Endothelial cell of umbilical vein (primary cell): ENCODE measurements at regions not wholly inside any gene's neighbourhood (a gene's known extent, or its start where the extent isn't known, plus 50 kb on each side); places are given as distances from the start of the nearest gene placed in this dataset.

Experiments used
- BruUV-seq: library from RNA; stranded (reverse); fragments of 400-500 nt; replicated peaks from 2 replicates; lab custom pipeline; 2021; lab: Mats Ljungman, UMichigan
- CTCF ChIA-PET: fragments of 300-600, 350-600 bp; sonication (Branson Sonifier 250); formaldehyde crosslinking; loops from one replicate; lab custom pipeline; 2021; ENCODE audit warnings: antibody characterized with exemption, inconsistent platforms; lab: Charles Lee
- POLR2A ChIA-PET: fragments of 300-600, 350-600 bp; sonication (Branson Sonifier 250); formaldehyde crosslinking; loops from one replicate; lab custom pipeline; 2021; ENCODE audit warnings: antibody characterized with exemption, inconsistent platforms; lab: Charles Lee
- DNase-seq: peaks from one replicate; pipeline ENCODE4 v3.0.0-alpha.2; 2011; ENCODE audit warnings: low read depth, low spot score
- FAIRE-seq: peaks from 2 replicates; lab custom pipeline; 2011; peaks lifted over from hg19 to GRCh38; lab: Jason Lieb, UNC
- H2AFZ ChIP-seq: 2 replicates; pipeline ENCODE4 v1.6.0; 2012; ENCODE audit warnings: low read depth, low read length, control low read depth, inconsistent platforms
- H3K27ac ChIP-seq: 2 replicates; pipeline ENCODE4 v1.5.1; 2011; ENCODE audit warnings: low read depth, mild to moderate bottlenecking, control low read depth, low read length, moderate library complexity; ENCODE audit not compliant: insufficient read depth
- H3K27me3 ChIP-seq, 2 experiments: 2 replicates each; pipeline versions ENCODE4 v1.6.0 to v1.6.1; 2011; ENCODE audit warnings: low read length in 2 of 2, mixed read lengths in 1 of 2; ENCODE audit not compliant: control insufficient read depth in 2 of 2, insufficient read depth in 2 of 2
- H3K36me3 ChIP-seq, 2 experiments: 2 replicates in 1 of 2; 3 replicates in 1 of 2; pipeline ENCODE4 v1.5.1; 2011; ENCODE audit warnings: low read length in 2 of 2, mild to moderate bottlenecking in 1 of 2, moderate library complexity in 1 of 2; ENCODE audit not compliant: control insufficient read depth in 2 of 2, insufficient read depth in 2 of 2; ENCODE audit errors: extremely low read depth in 1 of 2
- H3K4me1 ChIP-seq: 3 replicates; pipeline ENCODE4 v1.5.1; 2011; ENCODE audit warnings: mild to moderate bottlenecking, low read length; ENCODE audit not compliant: control insufficient read depth, insufficient read depth; ENCODE audit errors: extremely low read depth
- H3K4me2 ChIP-seq: 2 replicates; pipeline ENCODE4 v1.6.1; 2011; ENCODE audit warnings: low read length, control low read depth, mixed read lengths; ENCODE audit not compliant: insufficient read depth
- H3K4me3 ChIP-seq, 3 experiments: fragments of 200-600 bp in 1 of 3; sonication (generic), shearing (Covaris generic) in 1 of 3; replicated peaks in 1 of 3; 2 replicates each; pipeline ENCODE4 v1.5.1; 2011 to 2016; ENCODE audit warnings: control low read depth in 3 of 3, low read length in 3 of 3, mild to moderate bottlenecking in 2 of 3, inconsistent platforms in 1 of 3, low read depth in 1 of 3, moderate library complexity in 1 of 3; ENCODE audit not compliant: insufficient read depth in 1 of 3
- H3K79me2 ChIP-seq: 2 replicates; pipeline ENCODE4 v1.6.0; 2012; ENCODE audit warnings: low read length, inconsistent platforms; ENCODE audit not compliant: control insufficient read depth, insufficient read depth
- H3K9ac ChIP-seq: replicated peaks from 2 replicates; pipeline ENCODE3; 2011; ENCODE audit warnings: low read length, control low read depth; ENCODE audit not compliant: insufficient read depth; ENCODE audit errors: extremely low read depth
- H3K9me1 ChIP-seq: replicated peaks from 3 replicates; pipeline ENCODE4 v1.6.0; 2011; ENCODE audit warnings: mild to moderate bottlenecking, low read length; ENCODE audit not compliant: control insufficient read depth, insufficient read depth; ENCODE audit errors: extremely low read depth
- H3K9me3 ChIP-seq: replicated peaks from 2 replicates; pipeline ENCODE4 v1.5.1; 2012; ENCODE audit warnings: low read length, inconsistent platforms; ENCODE audit not compliant: control insufficient read depth, insufficient read depth
- H4K20me1 ChIP-seq: replicated peaks from 2 replicates; pipeline ENCODE3; 2011; ENCODE audit warnings: mild to moderate bottlenecking, low read length; ENCODE audit not compliant: control insufficient read depth, insufficient read depth; ENCODE audit errors: extremely low read depth
- CTCF ChIP-seq, 2 donors: IDR thresholded peaks; 1 replicate in 1 of 2; 2 replicates in 1 of 2; pipeline ENCODE4 v1.5.1; 2011; ENCODE audit warnings: low read length in 2 of 2, mild to moderate bottlenecking in 2 of 2, moderate library complexity in 2 of 2, control low read depth in 1 of 2, inconsistent platforms in 1 of 2, low read depth in 1 of 2; ENCODE audit not compliant: insufficient read depth in 1 of 2; ENCODE audit errors: extremely low read depth in 1 of 2
- EZH2 ChIP-seq: IDR thresholded peaks from 2 replicates; pipeline ENCODE4 v1.6.1; 2012; ENCODE audit warnings: borderline replicate concordance, low read depth, mild to moderate bottlenecking, moderate library complexity, low read length, inconsistent platforms; ENCODE audit not compliant: severe bottlenecking
- GATA2 ChIP-seq: IDR thresholded peaks from 2 replicates; pipeline ENCODE4 v1.7.0; 2011; ENCODE audit warnings: low read depth, mild to moderate bottlenecking, moderate library complexity, mixed read lengths, low read length; ENCODE audit not compliant: insufficient read length, insufficient read depth
- JUN ChIP-seq: IDR thresholded peaks from 2 replicates; pipeline ENCODE4 v1.6.1; 2011; ENCODE audit warnings: borderline replicate concordance, low read depth; ENCODE audit not compliant: insufficient read length, insufficient read depth
- MAX ChIP-seq: IDR thresholded peaks from 2 replicates; pipeline ENCODE4 v1.6.1; 2011; ENCODE audit not compliant: insufficient read depth, insufficient read length
- MYC ChIP-seq: IDR thresholded peaks from one replicate; pipeline ENCODE4 v1.6.1; 2011; ENCODE audit warnings: mild to moderate bottlenecking, low read depth, low read length
- POLR2A ChIP-seq: IDR thresholded peaks from 2 replicates; pipeline ENCODE4 v1.6.1; 2012; ENCODE audit warnings: low read depth, mild to moderate bottlenecking, control low read depth, low read length
- POLR2AphosphoS5 ChIP-seq: IDR thresholded peaks from 2 replicates; pipeline ENCODE4 v1.6.1; 2012; ENCODE audit warnings: low read depth, mild to moderate bottlenecking, control low read depth, low read length, moderate library complexity; ENCODE audit not compliant: insufficient read depth
- dilution Hi-C: fragments of 300-500 bp; cut with MboI; formaldehyde crosslinking; loops from one replicate; pipeline ENCODE4 v1.15.0; 2019; ENCODE audit warnings: low sequenced_read_pairs; ENCODE audit not compliant: extremely low pct_ligation_motif_present
- intact Hi-C: fragments of 100-400 bp; cut with micrococcal nuclease; formaldehyde crosslinking; loops from one replicate; pipeline ENCODE4 v1.10.0; 2022

GRCh38 chr6:121522771-121523386 lies 87.4 kb downstream of the GJA1 start:
- H3K36me3 ChIP-seq: no peaks in the 10 kb centered on the region
- H3K9ac ChIP-seq: peak overlapping the region; percentile 96
- H3K9me3 ChIP-seq: no peaks in the 10 kb centered on the region
- H4K20me1 ChIP-seq: no peaks in the 10 kb centered on the region
- intact Hi-C loops: loop anchor here (1.0 to 5.0 kb wide), 10 partner anchors 20 to 326 kb away; partner anchors contain the start of genes GJA1 and TBC1D32
- peak overlapping the region; percentile 100 for H3K27ac ChIP-seq
- ChIA-PET POLR2A (interaction anchor here (0.8 to 4.5 kb wide), 6 partner anchors 11 to 143 kb away, joined by 3 to 94 read pairs (median 6); partner anchors contain the start of gene GJA1), CTCF (interaction anchor here (0.6 to 3.4 kb wide), 19 partner anchors 9 to 661 kb away, joined by 3 to 41 read pairs (median 5); partner anchors contain the start of genes GJA1 and TBC1D32)
- no peak overlapping the region for H2AFZ ChIP-seq
- peak overlapping the region in 1 of 3 experiments; percentile 20 for H3K4me3 ChIP-seq
- no peaks in the 10 kb centered on the region for H3K9me1 ChIP-seq
- TSS peak; percentile 45 for BruUV-seq
- H3K4me1 ChIP-seq: peaks cover 48% of the 10 kb centered on the region
- dilution Hi-C loops: no loop called here
- no peak for DNase-seq
- no peak for TF ChIP-seq GATA2
- TF ChIP-seq CTCF (IDR thresholded peaks at IDR 0.05; ENCODE audit: extremely low read depth in 1 of 2, insufficient read depth in 1 of 2, low read depth in 1 of 2, low read length in 2 of 2): no peak
- TF ChIP-seq POLR2AphosphoS5: no peak
- no peak for TF ChIP-seq MYC
- no peak for TF ChIP-seq EZH2
- no peak for TF ChIP-seq JUN
- TF ChIP-seq POLR2A: peak; percentile 20
- no peak for TF ChIP-seq MAX
- FAIRE-seq: no peak
- no peaks in the 10 kb centered on the region for H3K79me2 ChIP-seq
- H3K4me2 ChIP-seq: peak overlapping the region; percentile 66
- no peaks in the 10 kb centered on the region for H3K27me3 ChIP-seq
